ENCODE measurements at regions not wholly inside any gene's neighbourhood (a gene's known extent, or its start where the extent isn't known, plus 50 kb on each side); places are given as distances from the start of the nearest gene placed in this dataset.

- H2BK12ac ChIP-seq (ENCODE audit: low read depth, low read length) = no peak overlapping the region
- no peak overlapping the region for H2BK15ac ChIP-seq (ENCODE audit: low read length)
- no peaks in the 10 kb centered on the region for H3K79me2 ChIP-seq (ENCODE audit: control insufficient read depth in 1 of 2, insufficient read depth in 2 of 2, low read length in 2 of 2)
- no peak overlapping the region for H2BK5ac ChIP-seq (ENCODE audit: low read depth, low read length)
- no peaks in the 10 kb centered on the region for H3K36me3 ChIP-seq (ENCODE audit: control insufficient read depth in 2 of 4, insufficient read depth in 4 of 4, low read length in 3 of 4)
- no peak overlapping the region for H4K91ac ChIP-seq (replicated peaks; ENCODE audit: insufficient read length, low read length)
- H3K23ac ChIP-seq (ENCODE audit: insufficient read length) = no peak overlapping the region
- no peak overlapping the region for H3K27ac ChIP-seq (ENCODE audit: low read depth, low read length)
- H3K4ac ChIP-seq (replicated peaks; ENCODE audit: insufficient read length, low read depth, low read length) = no peak overlapping the region
- H3K14ac ChIP-seq (ENCODE audit: insufficient read length) = no peak overlapping the region
- 92% methylated on average over 2 of the region's 2 CpGs; no CpG with 5 or more reads in 1 of the 2 experiments for WGBS, 2 experiments (ENCODE audit: extremely low coverage in 1 of 2, insufficient coverage in 1 of 2, insufficient read length in 1 of 2, insufficient replicate concordance in 2 of 2, low coverage in 1 of 2, low lambda C conversion rate in 2 of 2, missing lambda C conversion rate in 1 of 2)
- no peaks in the 10 kb centered on the region for H3K79me1 ChIP-seq (ENCODE audit: low read depth, low read length)
- no peaks in the 10 kb centered on the region; a peak in 1 of 7 replicates for H3K27me3 ChIP-seq (replicated peaks in 1 of 4; ENCODE audit: control insufficient read depth in 3 of 4, extremely low read depth in 1 of 4, insufficient read depth in 3 of 4, low read length in 3 of 4)
- no peak overlapping the region for H4K8ac ChIP-seq (ENCODE audit: extremely low read depth, insufficient read depth, low read length)
- H3K4me3 ChIP-seq (ENCODE audit: extremely low read depth in 1 of 4, insufficient read depth in 2 of 4, low read depth in 3 of 4, low read length in 4 of 4) = no peak overlapping the region
- no peak overlapping the region for H3K18ac ChIP-seq (ENCODE audit: extremely low read depth, low read length)
- H3K9ac ChIP-seq (replicated peaks in 1 of 4; ENCODE audit: extremely low read depth in 1 of 4, low read depth in 3 of 4, low read length in 3 of 4) = no peak overlapping the region
- no peak for DNase-seq (ENCODE audit: low read depth in 1 of 2, low spot score in 2 of 2)
- no peak overlapping the region for H2AK5ac ChIP-seq (ENCODE audit: low read depth, low read length)
- H2AFZ ChIP-seq (ENCODE audit: low read length) = no peak overlapping the region
- TF ChIP-seq TCF12 (IDR thresholded peaks at IDR 0.05; ENCODE audit: low read depth, low read length) = no peak
- no peak for TF ChIP-seq BRCA1 (IDR thresholded peaks at IDR 0.05; ENCODE audit: low read depth, low read length)
- no peak for TF ChIP-seq NANOG (IDR thresholded peaks at IDR 0.05; ENCODE audit: insufficient read depth, low read depth, low read length, poor library complexity, severe bottlenecking)
- TF ChIP-seq NRF1 (IDR thresholded peaks at IDR 0.05; ENCODE audit: low read depth, low read length) = no peak
- TF ChIP-seq KDM5A (IDR thresholded peaks at IDR 0.05; ENCODE audit: low read length) = no peak
- no peak for TF ChIP-seq PHF8 (conservative IDR thresholded peaks at IDR 0.05; ENCODE audit: low read depth, low read length)
- TF ChIP-seq SAP30 (IDR thresholded peaks at IDR 0.05; ENCODE audit: insufficient read depth, insufficient replicate concordance, low read length) = no peak
- TF ChIP-seq MAFK (IDR thresholded peaks at IDR 0.05; ENCODE audit: low read depth, low read length) = no peak
- no peak overlapping the region for H2BK120ac ChIP-seq (replicated peaks; ENCODE audit: low read depth, low read length)
- no peak overlapping the region for H4K5ac ChIP-seq (ENCODE audit: insufficient read length, low read depth, low read length)
- H3K56ac ChIP-seq (replicated peaks; ENCODE audit: insufficient read length, low read depth, low read length) = no peak overlapping the region
- H3K23me2 ChIP-seq (ENCODE audit: low read depth, low read length) = no peaks in the 10 kb centered on the region
- FAIRE-seq = no peak
- CTCF ChIA-PET (ENCODE audit: partially characterized antibody) = no interaction called here
- H3K4me1 ChIP-seq (replicated peaks in 1 of 4; ENCODE audit: control insufficient read depth in 3 of 4, insufficient read depth in 4 of 4, low read length in 3 of 4) = no peaks in the 10 kb centered on the region
- no peaks in the 10 kb centered on the region for H4K20me1 ChIP-seq (replicated peaks in 1 of 2; ENCODE audit: control insufficient read depth in 1 of 2, insufficient read depth in 2 of 2, low read length in 2 of 2)
- H3K9me3 ChIP-seq (ENCODE audit: insufficient read depth in 2 of 2, low read depth in 1 of 2, low read length in 1 of 2) = no peaks in the 10 kb centered on the region
- POLR2A ChIA-PET (ENCODE audit: partially characterized antibody) = no interaction called here
- no peak overlapping the region for H2BK20ac ChIP-seq (ENCODE audit: low read length)
- H3K4me2 ChIP-seq (ENCODE audit: insufficient read depth in 1 of 2, low read depth in 2 of 2, low read length in 2 of 2) = no peak overlapping the region
Observed at GRCh38 chr18:52280702-52281101, 59.3 kb upstream of the DCC start.
